ENCODE measurements at regions not wholly inside any gene's neighbourhood (a gene's known extent, or its start where the extent isn't known, plus 50 kb on each side); places are given as distances from the start of the nearest gene placed in this dataset.

- TF ChIP-seq, protein P1, sequence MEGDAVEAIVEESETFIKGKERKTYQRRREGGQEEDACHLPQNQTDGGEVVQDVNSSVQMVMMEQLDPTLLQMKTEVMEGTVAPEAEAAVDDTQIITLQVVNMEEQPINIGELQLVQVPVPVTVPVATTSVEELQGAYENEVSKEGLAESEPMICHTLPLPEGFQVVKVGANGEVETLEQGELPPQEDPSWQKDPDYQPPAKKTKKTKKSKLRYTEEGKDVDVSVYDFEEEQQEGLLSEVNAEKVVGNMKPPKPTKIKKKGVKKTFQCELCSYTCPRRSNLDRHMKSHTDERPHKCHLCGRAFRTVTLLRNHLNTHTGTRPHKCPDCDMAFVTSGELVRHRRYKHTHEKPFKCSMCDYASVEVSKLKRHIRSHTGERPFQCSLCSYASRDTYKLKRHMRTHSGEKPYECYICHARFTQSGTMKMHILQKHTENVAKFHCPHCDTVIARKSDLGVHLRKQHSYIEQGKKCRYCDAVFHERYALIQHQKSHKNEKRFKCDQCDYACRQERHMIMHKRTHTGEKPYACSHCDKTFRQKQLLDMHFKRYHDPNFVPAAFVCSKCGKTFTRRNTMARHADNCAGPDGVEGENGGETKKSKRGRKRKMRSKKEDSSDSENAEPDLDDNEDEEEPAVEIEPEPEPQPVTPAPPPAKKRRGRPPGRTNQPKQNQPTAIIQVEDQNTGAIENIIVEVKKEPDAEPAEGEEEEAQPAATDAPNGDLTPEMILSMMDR (IDR thresholded peaks at IDR 0.05): no peak
- no peak for TF ChIP-seq POLR2A (IDR thresholded peaks at IDR 0.05)
- no peak for TF ChIP-seq EP300 (IDR thresholded peaks at IDR 0.05)
- TF ChIP-seq POLR2AphosphoS5 (IDR thresholded peaks at IDR 0.05): no peak
Observed at GRCh38 chr5:92890841-92891244, 690.2 kb downstream of the NR2F1-AS1 start.
